ENCODE measurements at regions not wholly inside any gene's neighbourhood (a gene's known extent, or its start where the extent isn't known, plus 50 kb on each side); places are given as distances from the start of the nearest gene placed in this dataset.

DNA sequence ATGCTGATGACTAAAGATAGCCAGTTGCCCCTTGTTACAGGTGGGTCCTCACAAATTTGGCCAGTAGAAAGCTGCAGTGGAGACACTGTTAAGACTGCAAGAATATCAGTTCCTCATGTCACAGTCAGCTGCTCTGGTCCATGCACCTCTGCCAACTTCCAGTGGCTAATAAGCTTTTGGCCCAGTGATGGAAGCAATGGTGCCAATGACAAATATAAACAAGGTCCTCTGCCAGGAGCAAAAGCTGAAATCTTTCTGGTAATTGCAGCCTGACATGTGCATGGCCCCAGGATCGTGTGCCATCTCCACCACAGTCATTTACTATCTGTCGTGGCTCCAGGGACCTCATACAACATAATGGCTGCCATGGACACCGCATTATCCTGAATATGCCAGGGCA is 85.4 kb upstream of the TMEM260 start:
- no peak for DNase-seq (ENCODE audit: extremely low read depth, low read depth, low spot score)

DNA sequence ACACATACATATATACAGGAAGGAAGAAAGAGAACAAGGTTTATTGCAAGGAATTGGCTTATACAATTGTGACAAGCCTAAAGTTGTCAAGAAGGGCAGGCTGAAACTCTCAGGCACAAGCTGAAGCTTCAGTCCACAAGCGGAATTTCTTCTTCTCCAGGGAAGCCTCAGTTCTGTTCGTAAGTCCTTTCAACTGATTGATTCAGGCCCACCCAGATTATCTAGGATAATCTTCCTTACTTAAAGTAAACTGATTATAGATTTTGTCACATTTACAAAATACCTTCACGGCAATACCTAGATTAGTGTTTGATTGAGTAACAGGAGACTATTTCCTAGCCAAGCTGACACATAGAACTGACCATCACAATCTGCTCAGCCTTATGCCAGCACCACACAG is 81.5 kb upstream of the TMEM260 start:
- no peak for DNase-seq (ENCODE audit: extremely low read depth, low read depth, low spot score)

DNA sequence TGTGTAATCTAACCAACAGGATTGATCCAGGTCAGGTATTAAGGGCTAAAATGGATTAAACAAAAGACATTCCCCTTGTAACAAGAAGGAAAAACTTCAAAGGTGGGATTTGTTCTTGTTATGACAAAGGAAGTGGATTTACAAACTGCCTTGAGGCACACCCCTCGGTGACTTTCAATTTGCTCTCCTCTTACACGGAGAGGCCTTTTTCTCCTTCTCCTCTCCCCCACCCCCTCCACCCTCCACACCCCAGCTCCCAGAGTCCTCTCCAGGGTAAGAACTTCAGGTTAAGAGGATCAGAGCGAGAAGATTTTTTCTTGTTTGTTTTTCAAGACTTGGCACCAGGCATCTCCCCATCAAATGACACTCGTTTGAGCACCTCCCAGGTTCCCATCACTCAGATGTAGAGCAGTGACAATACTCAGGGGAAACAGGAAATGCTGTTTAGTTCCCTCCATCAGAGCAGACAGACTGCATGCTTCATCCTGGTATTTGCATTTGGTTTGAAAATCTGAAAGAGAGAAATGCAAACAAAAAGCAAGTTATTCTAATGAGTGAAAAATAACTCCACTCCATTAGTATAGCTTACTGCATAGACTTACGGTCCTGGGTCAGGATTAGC is 77.6 kb upstream of the TMEM260 start:
- no peak for DNase-seq (ENCODE audit: extremely low read depth, low read depth, low spot score)

DNA sequence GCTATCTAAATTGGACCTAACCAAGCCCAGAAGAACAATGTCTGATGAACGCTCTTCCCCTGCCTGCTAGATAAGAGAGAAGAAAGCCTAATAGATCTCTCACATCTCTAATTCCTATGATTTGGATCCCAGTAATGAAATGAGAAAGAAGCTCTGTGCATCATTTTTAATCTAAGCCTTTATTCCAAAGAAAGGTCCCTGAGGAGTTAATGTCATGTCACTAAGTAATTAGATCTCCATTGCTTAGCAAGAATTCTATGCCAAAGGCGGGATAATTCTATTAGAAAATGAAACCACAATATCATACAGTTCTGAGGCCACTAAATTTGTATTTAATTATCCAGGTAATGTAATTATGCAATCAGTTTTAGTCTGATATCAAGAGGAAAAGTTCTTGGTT is 74.2 kb upstream of the TMEM260 start:
- no peak for DNase-seq (ENCODE audit: extremely low read depth, low read depth, low spot score)

DNA sequence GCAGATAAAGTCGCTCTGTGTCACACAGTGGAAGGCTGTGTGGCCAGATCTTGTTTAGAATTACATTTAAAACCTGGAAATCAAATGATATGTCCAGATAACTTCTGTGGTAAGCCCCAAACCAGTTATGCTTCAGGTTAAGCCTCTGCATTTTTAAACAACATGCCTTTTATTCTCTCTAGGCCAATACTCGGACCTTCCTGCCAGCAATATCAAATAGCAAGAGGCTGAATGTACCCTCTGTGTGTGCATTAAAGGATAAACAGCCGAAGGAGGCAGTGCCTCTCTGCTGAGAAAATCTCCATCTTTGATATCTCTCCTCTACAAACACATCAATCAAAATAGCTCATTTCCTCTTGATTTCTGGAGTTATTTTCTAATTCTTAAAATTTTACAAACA is 67.1 kb upstream of the TMEM260 start:
- no peak for DNase-seq (ENCODE audit: extremely low read depth, low read depth, low spot score)

DNA sequence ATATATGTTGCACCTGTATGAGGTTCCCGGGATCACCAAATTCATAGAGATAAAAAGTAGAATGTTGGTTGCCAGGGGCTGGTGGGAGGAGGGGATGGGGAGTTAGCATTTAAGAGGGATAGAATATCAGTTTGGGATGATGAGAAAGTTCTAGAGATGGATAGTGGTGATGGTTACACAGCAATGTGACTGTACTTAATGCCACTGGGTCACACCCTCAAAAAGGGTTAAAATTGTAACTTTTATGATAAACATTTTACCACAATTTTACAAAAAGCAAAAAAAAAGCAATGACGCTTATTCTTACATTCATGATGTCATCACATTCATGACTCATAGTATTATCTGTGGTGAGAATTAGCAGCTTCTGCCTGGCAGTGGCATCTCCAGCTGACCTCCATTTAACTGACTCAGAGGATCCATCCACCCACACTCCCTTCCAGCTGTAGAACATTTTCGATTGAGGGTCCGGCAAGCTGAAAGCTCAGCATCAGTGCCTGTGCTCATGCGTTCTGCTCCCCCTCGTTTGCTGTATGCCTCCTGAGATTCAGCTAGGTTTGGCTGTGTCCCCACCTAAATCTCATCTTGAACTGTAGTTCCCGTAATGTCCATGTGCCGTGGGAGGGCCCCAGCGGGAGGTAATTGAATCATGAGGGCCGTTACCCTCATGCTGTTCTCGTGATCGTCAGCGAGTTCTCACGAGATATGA is 64.8 kb upstream of the TMEM260 start:
- no peak for DNase-seq (ENCODE audit: extremely low read depth, low read depth, low spot score)

DNA sequence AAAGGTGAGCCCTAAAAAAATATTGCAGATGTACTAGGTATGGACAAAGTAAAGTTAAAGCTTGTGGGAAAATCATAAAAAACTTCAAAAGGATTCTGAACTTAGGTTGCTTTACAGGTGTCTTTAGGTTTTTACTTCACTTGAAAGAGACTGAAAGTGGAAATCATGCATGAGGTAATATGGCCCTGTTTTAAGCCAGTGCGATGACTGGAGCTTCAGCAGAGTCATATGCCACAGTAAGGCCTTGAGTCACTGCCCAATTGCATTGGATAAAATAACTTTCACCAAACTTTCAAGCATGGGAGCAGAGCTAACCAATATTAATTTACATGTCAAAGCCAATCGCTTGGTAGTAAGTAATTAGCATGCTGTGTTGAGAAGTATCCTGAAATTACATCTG is 63.9 kb upstream of the TMEM260 start:
- no peak for DNase-seq (ENCODE audit: extremely low read depth, low read depth, low spot score)

DNA sequence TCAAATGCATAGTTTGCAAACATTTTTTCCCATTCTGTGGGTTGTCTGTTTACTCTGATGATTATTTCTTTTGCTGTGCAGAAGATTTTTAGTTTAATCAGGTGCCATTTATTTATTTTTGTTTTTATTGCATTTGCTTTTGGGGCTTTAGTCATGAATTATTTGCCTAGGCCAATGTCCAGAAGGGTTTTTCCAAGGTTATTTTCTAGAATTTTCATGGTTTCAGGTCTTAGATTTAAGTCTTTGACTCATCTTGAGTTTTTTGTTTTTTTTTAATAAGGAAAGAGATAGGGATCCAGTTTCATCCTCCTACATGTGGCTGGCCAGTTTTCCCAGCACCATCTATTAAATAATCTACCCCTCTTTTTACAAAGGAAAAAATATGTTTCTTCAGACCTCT is 57.2 kb upstream of the TMEM260 start:
- DNase-seq (ENCODE audit: extremely low read depth, low read depth, low spot score), result no peak

DNA sequence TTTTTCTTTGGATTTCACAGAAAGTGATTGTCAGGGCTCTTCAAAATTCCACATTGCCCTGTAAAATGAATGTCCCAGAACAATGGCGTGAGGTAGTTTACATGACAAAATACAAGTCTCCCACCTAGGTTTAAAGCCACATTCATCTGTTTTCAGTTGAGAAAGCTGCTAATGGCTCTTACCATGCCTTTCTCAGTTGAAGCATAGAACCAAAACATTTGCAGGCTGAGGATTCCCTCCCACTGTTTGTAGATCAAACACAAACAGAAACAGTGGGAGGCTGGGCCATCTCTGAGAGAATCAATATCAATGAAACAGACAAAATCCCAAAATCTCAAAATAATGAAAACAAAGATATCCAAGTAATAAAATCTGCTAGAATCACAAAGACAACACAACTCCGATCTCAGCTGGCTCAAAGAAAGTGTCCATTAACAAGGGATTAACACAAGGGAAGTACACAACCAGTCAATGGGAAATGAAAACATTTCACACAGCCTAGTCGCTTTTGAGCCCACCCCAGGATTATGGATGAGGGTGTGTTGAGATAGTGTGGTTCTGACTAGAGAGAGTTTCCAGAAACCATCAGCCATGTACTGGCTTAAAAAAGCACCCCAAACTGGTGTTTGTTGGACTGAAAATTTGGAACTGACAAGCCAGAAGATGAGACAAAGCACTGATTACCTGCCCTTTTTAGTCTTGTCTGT is 54.5 kb upstream of the TMEM260 start:
- DNase-seq (ENCODE audit: extremely low read depth, low read depth, low spot score), result no peak

DNA sequence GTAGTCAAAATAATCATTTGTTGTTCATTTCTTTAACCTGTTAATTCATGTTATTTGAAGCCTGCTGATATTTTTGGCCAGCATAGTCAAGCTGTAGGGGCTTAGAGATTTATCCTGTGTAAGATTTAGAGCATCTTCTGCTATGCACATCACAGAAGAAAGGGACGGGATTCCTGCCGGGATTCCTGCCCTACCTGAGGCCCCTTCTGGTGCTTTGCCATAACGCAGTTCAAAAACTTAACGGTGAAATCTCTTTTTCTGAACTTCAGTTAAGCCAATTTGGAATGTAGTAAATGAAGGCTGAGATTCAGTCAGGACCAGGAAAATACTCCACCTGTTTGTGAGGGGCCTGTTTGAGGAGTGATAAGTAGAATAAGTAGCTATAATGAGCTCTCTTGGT is 50.7 kb upstream of the TMEM260 start:
- no peak for DNase-seq (ENCODE audit: extremely low read depth, low read depth, low spot score)

Data from glomerular endothelial cell (primary cell).